GM18870 (cell line): ENCODE measurements at regions not wholly inside any gene's neighbourhood (a gene's known extent, or its start where the extent isn't known, plus 50 kb on each side); places are given as distances from the start of the nearest gene placed in this dataset.

Experiments
- ATAC-seq: cut with Tn5 transposase; IDR thresholded peaks from one replicate; pipeline ENCODE4 v1.9.1; 2021; ENCODE audit warnings: moderate library complexity; ENCODE audit not compliant: unreplicated experiment

DNA sequence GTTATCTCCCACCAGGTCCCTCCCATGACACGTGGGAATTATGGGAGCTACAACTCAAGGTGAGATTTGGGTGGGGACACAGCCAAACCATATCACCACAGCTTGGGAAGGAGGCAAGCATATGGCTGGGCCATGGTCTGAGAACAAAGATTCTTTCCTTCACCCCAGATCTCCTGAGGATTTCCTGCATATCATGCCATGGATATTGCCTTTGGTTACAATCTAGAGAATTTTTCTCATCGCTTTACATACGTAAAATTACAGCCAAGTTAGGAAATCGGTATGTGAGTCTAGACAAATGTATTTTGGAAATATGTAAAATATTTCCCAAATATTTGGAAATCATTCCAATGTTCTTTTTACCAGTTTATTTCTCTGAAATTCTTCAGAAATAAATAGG is 398.3 kb downstream of the RFC3 start:
- no peak for ATAC-seq

- ATAC-seq, result no peak
Measured at GRCh38 chr13:34217343-34218025, 399.5 kb downstream of the RFC3 start.

DNA sequence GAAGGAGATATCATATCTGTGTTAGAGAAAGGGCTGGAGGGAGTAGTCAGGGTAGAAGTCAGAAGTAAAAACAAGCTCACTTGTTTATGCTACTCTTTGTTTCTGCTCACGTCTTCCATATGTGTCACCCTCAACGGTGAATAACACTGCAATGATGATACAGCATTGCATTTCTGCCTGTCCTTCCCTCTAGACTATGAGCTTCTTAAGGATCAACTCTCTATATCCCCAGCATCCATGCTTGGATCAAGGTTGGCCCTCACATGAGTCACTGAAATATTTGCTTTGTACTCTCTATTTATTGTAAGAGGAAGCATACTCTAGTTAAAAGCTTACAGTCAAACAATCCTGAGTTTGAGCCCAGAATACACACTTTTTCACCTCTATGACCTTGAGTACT is 406.0 kb downstream of the RFC3 start:
- no peak for ATAC-seq

DNA sequence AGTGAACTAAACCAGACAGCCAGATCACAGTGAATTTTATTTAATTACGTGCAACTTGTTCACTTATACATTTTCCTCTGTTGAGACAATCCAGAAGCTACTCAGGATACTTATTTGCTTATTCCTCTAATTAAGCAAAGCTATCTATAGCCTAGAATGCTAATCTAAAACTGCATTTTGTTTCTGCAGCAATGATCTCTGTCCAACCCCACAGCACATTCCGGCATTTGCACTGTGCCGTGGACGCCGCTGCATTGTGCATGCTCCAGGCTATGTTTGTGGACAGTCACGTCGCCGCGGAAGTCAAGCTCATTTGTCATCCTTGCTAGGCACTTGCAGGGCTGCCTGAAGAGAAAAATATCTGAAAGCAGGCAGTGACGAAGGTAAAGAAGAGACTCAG is 406.9 kb downstream of the RFC3 start:
- no peak for ATAC-seq

- no peak for ATAC-seq
Measured at GRCh38 chr13:34230271-34230670, 412.3 kb downstream of the RFC3 start.

DNA sequence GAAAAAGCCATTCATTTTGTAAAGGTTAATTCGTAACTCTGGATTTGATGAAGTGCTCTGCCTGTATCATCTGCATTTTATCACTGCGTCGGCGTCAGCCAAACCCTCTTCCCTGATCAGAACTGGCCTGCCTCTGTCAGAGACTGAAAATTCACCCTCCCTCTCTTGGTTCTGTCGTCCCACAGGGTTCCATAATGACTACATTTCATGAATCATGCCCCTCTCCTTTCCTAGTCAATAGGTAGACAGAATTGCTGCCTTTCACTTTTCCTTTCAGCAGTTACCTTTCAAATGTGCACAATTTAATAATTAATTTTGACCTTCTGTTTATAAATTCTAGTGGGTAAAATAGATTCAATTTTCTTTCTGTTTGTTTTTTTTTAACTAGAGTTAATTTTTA is 423.4 kb downstream of the RFC3 start:
- no peak for ATAC-seq

- ATAC-seq, result no peak
Measured at GRCh38 chr13:34243403-34243802, 425.5 kb downstream of the RFC3 start.

GRCh38 chr13:34246511-34246910 is 428.6 kb downstream of the RFC3 start:
- ATAC-seq, result no peak

- ATAC-seq, result no peak
Measured at GRCh38 chr13:34247596-34247995, 429.6 kb downstream of the RFC3 start.

DNA sequence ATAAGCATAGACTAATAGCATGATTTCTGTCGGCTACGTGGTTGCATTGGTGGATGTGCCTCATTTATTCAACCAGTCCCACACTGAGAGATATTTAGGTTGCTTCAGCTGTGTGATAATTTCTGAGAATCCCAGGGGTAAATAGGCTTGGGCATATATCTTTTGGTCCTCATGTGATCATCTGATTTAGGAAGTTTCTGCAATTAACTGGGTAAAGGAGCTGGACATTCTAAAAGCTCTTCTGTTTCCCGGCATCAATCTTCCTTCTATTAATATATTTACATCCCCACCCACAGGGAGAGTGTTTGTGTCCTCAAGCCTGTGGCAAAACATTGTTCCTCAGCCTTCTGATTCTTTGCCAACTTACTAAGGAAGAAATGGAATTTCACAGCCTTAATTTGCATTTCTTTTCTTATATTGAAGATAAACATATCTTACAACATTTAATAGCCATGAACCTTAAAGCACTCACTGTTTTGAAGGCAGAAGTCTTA is 431.6 kb downstream of the RFC3 start:
- no peak for ATAC-seq

DNA sequence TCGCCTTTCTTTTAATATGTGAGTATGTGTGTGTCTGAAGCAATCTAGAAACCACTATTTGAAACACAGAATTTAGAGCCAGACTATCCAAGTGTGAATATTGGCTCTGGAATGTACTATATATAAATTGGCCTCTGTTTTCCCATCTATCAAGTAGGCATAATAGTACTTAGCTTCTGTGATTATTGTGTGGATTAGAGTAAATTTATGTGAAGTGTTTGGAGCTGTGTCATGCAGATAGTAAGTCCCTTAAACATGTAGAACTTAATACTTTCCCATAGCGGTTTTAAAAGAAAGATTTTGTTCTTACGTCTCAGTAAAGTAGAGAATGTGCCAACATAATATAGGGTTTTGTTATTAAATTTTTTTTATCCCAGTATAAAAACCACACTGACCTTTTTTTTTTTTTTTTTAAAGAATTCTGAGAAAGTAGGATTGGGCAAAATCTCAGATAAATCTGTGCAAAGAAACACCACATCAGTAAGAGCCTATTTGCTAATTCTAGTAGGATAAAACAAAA is 432.3 kb downstream of the RFC3 start:
- ATAC-seq, result no peak

DNA sequence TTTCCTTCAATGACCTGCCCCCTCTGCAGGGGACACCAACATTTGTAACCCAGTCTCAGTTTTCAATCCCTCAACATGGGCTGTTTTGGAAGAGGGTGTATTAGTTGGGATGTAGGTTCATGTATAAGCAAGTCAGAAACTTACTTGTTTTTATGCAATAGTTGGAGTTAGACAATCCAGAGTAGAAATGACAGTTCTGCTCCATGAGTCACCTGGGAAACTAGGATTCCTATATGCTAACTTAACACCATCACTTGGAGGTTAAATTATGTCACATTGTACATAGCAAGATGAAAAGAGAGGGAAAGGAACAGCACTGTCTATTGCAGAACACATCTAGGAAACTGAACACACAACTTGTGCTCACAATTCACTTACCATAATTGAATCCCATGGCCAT is 436.4 kb downstream of the RFC3 start:
- ATAC-seq, result no peak

DNA sequence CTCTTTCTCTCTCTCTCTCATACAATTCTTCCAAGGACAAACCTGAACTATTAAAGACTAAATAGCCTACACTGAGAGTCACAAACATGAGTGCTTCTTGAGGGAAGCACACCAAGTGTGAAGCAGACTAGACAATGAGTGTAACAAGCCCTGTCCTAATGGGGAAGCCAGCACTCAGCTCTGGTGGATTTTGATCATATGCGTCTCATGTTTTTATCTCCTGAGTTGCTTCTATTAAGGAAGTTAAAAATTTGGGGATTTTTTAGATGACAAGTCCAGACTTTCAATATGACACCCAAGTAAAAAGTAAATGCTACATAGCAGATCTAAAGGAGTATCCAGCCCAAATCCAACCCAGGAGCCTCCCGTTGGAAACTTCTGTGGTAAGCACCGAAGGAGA is 437.8 kb downstream of the RFC3 start:
- ATAC-seq, result no peak

GRCh38 chr13:34256236-34256635 is 438.3 kb downstream of the RFC3 start:
- no peak for ATAC-seq

DNA sequence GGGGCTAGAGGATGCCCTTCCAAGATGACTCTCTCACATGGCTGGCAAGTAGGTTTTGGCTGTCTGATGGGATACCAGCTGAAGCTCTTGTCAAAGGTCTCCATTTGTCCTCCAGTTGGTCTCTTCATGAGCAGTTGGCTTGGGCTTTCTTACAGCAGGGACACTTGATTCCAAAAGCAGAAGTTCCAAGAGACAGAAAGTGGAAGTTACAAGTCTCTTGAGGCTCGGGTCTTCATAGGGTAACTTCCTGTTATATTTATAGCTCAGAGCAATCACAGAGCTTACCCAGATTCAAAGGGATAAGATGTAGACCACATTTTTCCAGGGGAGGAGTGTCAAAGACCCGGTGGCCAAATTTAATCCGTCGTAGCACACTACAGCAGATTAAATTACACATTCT is 440.0 kb downstream of the RFC3 start:
- no peak for ATAC-seq

DNA sequence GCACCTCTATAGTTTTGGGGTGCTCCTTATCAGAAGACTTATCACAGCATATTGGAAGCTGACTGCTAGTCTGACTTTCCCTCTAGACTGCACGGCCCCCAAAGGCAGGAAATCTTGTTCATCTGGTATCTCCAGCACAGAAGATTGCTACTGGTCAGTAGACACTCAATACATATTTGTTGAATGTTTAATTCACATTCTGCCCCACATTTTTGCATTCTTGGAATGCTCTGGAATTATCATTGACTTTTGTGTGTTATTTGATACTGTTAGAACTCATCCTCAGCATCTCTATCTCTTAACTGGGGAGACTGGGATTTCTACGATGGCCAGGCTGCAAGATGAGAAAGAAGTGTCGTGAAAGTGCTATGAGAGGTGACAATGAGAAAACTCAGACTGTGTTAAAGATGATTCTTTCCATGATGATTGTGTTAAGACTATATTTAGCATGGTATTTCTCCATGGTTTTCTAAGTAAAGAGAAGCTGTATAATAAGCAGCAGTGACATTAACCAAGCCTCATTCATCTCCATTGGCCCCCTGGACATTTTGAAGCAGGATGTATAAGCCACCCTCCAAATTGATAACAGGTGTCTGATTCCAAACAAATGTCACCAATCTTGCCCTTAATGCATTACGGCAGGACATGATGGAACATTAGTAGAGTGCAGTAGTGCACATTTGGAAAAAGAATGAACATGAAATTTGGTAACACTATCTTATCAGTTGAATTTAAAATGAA is 440.9 kb downstream of the RFC3 start:
- ATAC-seq, result no peak

GRCh38 chr13:34263681-34264080 is 445.7 kb downstream of the RFC3 start:
- ATAC-seq, result no peak

DNA sequence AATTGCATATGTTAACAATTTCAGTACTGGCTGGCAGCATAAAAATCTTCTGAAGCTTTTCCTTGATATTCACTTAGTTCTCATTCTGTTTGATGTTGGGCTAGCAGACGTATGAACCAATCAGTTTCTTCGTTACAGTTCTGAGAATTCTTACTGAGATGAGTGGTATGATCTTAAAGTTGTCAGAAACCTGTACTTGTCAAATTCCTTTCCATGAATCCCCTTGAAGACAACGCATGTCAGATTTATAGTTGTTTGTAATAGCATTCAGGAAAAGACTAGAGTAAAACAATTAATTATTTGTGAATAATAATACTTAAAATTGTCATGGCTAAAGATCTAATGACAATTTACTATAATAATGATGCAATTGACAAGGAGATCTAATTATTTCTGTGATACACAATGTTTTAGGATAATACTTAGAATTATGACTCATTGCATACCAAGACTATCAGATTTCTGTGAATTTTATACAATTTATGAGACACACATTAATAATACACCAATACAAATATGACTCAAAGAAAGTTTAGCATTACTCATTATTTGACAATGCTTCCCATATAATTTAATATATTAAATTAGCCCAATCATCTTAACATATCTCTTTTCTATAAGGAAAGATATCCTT is 447.2 kb downstream of the RFC3 start:
- no peak for ATAC-seq

- ATAC-seq, result no peak
Measured at GRCh38 chr13:34276764-34277163, 458.8 kb downstream of the RFC3 start.

- no peak for ATAC-seq
Measured at GRCh38 chr13:34277936-34278335, 460.0 kb downstream of the RFC3 start.

DNA sequence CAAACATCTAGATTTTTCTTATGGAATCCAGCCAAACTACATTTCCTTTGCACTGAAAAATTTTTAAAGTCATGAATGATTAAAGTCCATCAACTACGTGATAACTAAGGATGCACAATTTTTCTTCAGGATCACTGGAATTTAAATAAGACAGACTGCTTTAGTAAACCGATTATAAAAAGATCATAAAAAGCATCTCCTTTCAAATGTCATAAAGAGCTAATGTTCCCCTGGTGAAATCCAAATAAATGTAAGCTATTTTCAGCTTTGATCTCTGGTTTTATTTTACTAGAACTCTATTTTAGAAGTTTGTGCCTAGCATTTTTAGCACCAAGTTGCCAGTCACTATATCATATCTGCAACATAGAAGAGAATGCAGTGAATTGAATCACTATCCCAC is 460.8 kb downstream of the RFC3 start:
- ATAC-seq, result no peak

- ATAC-seq, result no peak
Measured at GRCh38 chr13:34290661-34291060, 472.7 kb downstream of the RFC3 start.
